OCI-LY3 (cell line): ENCODE measurements at regions not wholly inside any gene's neighbourhood (a gene's known extent, or its start where the extent isn't known, plus 50 kb on each side); places are given as distances from the start of the nearest gene placed in this dataset.

ENCODE experiments used
- H2AFZ ChIP-seq: fragments of 200-600, 300-600 bp; shearing (Covaris generic); 2 replicates; pipeline ENCODE4 v1.6.0; 2014; ENCODE audit warnings: antibody characterized with exemption, low read depth, low read length
- H3K27ac ChIP-seq: fragments of 200-600, 300-600 bp; sonication (generic); 2 replicates; pipeline ENCODE4 v1.5.1; 2014; ENCODE audit warnings: mild to moderate bottlenecking, low read length, moderate library complexity, mixed read lengths
- H3K27me3 ChIP-seq: fragments of 200-600, 300-600 bp; sonication (generic); 2 replicates; pipeline ENCODE4 v1.6.1; 2014; ENCODE audit warnings: low read depth, low read length, mixed read lengths
- H3K36me3 ChIP-seq: fragments of 200-600, 300-600 bp; sonication (generic); replicated peaks from 2 replicates; pipeline ENCODE3; 2014; ENCODE audit warnings: low read depth, low read length, mixed read lengths
- H3K4me1 ChIP-seq: fragments of 300-600, 200-600 bp; sonication (generic); 2 replicates; pipeline ENCODE4 v1.6.1; 2014; ENCODE audit warnings: low read length, mixed read lengths
- H3K4me2 ChIP-seq: fragments of 200-600, 300-600 bp; sonication (generic); 2 replicates; pipeline ENCODE4 v1.6.1; 2014; ENCODE audit warnings: low read length, mixed read lengths
- H3K4me3 ChIP-seq: fragments of 300-600, 200-600 bp; sonication (generic); 2 replicates; pipeline ENCODE4 v1.5.1; 2014; ENCODE audit warnings: antibody characterized with exemption, mild to moderate bottlenecking, low read length, moderate library complexity
- H3K79me2 ChIP-seq: fragments of 300-600, 200-600 bp; shearing (Covaris generic); 2 replicates; pipeline ENCODE4 v1.6.1; 2014; ENCODE audit warnings: mild to moderate bottlenecking, low read length, mixed read lengths
- H3K9ac ChIP-seq: fragments of 300-600, 200-600 bp; shearing (Covaris generic); 2 replicates; pipeline ENCODE4 v1.6.0; 2014; ENCODE audit warnings: mild to moderate bottlenecking, low read length, moderate library complexity
- H3K9me3 ChIP-seq: fragments of 200-600, 300-600 bp; shearing (Covaris generic); 2 replicates; pipeline ENCODE4 v1.6.1; 2014; ENCODE audit warnings: low read length, mixed read lengths; ENCODE audit not compliant: insufficient read depth
- H4K20me1 ChIP-seq: fragments of 200-600, 300-600 bp; sonication (generic); 2 replicates; pipeline ENCODE4 v1.6.1; 2016; ENCODE audit warnings: low read length, mixed read lengths; ENCODE audit not compliant: insufficient read depth
- EZH2phosphoT487 ChIP-seq: fragments of 200-600 bp; shearing (Covaris generic); IDR thresholded peaks from 2 replicates; pipeline ENCODE4 v1.6.1; 2018; ENCODE audit warnings: antibody characterized with exemption, mixed run types, low read depth
- TF ChIP-seq, protein P1 (sequence below): fragments of 200-600, 300-600 bp; sonication (generic); IDR thresholded peaks from 2 replicates; pipeline ENCODE4 v1.5.1; 2014; ENCODE audit warnings: antibody characterized with exemption, low read length, low read depth

DNA sequence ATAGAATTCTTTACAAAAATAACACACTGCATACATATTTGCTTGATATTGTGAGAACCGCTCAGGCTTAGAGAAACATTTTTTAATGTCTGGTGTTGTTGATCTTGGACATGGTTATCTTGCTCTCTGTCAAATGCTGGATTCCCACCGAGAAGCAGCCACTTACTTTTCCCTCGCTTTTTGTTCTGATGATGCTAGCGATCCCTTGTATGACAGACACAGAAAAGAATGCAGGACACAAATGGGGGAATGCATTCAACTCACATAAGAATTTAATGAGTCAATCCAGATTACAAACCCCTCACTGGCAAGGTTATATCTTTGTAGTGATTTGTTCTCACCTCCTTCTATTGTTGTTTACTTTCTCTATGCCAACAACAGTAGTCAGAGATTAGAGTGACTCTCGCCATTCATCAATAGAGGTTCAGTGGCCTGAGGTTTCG lies 76.8 kb upstream of the AKT3 start:
- Histone ChIP-seq H3K27me3 (peaks cover 42% of the 10 kb centered on the region), H3K4me1 (no peaks in the 10 kb centered on the region), H3K27ac (no peak overlapping the region), H4K20me1 (no peaks in the 10 kb centered on the region), H3K9ac (no peak overlapping the region), H3K4me2 (no peak overlapping the region), H3K79me2 (no peaks in the 10 kb centered on the region), H3K4me3 (no peak overlapping the region), H3K9me3 (no peaks in the 10 kb centered on the region), H3K36me3 (no peaks in the 10 kb centered on the region), H2AFZ (no peak overlapping the region)
- no peak for TF ChIP-seq EZH2phosphoT487
- TF ChIP-seq, protein P1, sequence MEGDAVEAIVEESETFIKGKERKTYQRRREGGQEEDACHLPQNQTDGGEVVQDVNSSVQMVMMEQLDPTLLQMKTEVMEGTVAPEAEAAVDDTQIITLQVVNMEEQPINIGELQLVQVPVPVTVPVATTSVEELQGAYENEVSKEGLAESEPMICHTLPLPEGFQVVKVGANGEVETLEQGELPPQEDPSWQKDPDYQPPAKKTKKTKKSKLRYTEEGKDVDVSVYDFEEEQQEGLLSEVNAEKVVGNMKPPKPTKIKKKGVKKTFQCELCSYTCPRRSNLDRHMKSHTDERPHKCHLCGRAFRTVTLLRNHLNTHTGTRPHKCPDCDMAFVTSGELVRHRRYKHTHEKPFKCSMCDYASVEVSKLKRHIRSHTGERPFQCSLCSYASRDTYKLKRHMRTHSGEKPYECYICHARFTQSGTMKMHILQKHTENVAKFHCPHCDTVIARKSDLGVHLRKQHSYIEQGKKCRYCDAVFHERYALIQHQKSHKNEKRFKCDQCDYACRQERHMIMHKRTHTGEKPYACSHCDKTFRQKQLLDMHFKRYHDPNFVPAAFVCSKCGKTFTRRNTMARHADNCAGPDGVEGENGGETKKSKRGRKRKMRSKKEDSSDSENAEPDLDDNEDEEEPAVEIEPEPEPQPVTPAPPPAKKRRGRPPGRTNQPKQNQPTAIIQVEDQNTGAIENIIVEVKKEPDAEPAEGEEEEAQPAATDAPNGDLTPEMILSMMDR, result no peak

DNA sequence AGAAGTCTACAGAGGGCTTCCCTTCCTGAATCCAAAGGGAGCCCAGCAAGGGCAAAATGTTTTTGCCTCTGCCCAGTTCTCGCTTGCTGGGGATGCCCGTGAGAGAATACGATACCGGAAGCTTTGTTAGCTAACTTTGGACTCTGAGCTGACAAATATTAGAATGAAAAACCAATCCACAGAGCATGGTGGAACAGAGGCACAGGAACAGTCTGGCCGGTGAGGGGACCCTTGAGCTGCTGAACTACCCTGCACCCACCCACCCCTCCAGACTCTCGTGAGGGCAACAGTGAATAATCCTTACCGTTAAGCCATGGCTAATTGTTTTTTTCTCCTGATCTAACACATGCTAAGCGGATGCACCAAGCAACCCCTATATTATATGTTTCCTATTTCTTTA lies 76.3 kb upstream of the AKT3 start:
- no peak overlapping the region for H3K27ac ChIP-seq
- H3K9ac ChIP-seq, result no peak overlapping the region
- no peaks in the 10 kb centered on the region for H3K36me3 ChIP-seq
- no peaks in the 10 kb centered on the region for H4K20me1 ChIP-seq
- no peak for TF ChIP-seq EZH2phosphoT487
- H3K27me3 ChIP-seq, result peaks cover 47% of the 10 kb centered on the region
- H3K4me1 ChIP-seq, result no peaks in the 10 kb centered on the region
- H3K4me2 ChIP-seq, result no peak overlapping the region
- H3K4me3 ChIP-seq, result no peak overlapping the region
- H2AFZ ChIP-seq, result no peak overlapping the region
- H3K79me2 ChIP-seq, result no peaks in the 10 kb centered on the region
- H3K9me3 ChIP-seq, result no peaks in the 10 kb centered on the region

DNA sequence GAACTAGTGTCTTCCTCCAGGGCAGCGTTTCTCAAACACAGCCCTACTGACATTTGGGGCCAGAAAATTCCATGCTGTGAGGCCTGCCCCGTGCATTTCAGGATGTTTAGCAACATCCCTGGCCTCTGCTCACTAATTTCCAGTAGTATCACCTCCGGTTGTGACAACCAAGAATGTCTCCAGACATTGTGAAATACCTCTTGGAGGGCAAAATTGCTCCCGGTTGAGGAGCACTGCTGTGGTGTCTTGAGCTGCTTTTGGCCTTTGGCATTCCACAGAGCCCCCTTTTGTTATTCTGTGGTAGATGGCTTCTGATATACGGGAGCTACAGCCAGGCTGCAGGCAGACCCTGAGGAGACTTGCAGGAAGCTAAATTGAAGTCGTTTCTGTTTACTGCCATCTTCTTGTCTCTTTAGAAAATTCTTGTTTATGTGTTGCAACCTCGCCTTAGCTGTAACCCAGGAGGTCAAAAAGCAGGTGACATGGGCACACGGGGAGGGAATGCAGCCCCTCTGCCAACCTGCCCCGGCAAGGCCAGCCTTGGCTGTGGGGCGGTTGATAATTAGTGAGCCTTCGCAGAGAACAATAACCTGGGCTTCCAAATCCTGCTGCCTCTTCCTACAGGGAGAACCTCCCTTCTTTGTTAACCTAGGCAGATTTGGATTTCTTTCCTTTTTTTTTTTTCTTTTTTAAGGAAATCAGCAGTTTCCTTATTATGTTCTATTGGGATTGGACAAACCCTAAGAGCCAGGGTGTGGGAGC lies 74.7 kb upstream of the AKT3 start:
- no peaks in the 10 kb centered on the region for H3K4me1 ChIP-seq
- no peak overlapping the region for H3K4me3 ChIP-seq

DNA sequence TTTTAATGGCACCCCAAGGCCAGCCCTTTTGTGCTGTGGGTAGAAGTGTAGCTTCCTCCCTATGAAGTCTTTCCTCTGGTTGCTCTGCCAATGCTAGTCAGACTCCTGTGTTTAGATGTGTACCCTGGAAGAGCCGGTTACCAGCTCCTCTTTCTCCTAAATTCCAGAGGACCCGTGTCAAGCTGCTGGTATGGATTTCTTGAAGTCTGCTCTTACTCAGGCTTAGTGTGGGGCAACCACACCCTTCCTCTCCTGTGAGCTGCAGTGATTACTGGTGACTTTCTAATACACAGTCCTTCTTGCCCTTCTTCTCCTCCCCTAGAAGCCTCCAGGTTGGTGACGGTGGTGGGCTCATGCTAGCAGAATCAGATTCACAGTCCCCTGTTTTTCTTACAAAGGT lies 74.1 kb upstream of the AKT3 start:
- Histone ChIP-seq H3K4me2 (no peak overlapping the region), H4K20me1 (no peaks in the 10 kb centered on the region), H3K9ac (no peak overlapping the region), H3K27me3 (peaks cover 58% of the 10 kb centered on the region), H3K9me3 (no peaks in the 10 kb centered on the region), H3K36me3 (no peaks in the 10 kb centered on the region), H3K79me2 (no peaks in the 10 kb centered on the region), H3K27ac (no peak overlapping the region), H3K4me3 (no peak overlapping the region), H2AFZ (no peak overlapping the region), H3K4me1 (no peaks in the 10 kb centered on the region)
- no peak for TF ChIP-seq EZH2phosphoT487
- TF ChIP-seq, protein P1, result no peak

More for the DNA sequence above, 74.7 kb upstream of the AKT3 start:
- Histone ChIP-seq H3K79me2 (no peaks in the 10 kb centered on the region), H3K9ac (no peak overlapping the region), H2AFZ (no peak overlapping the region), H3K27me3 (peaks cover 58% of the 10 kb centered on the region), H3K27ac (no peak overlapping the region), H3K36me3 (no peaks in the 10 kb centered on the region), H4K20me1 (no peaks in the 10 kb centered on the region), H3K4me2 (no peak overlapping the region), H3K9me3 (no peaks in the 10 kb centered on the region)
- TF ChIP-seq, protein P1, result no peak
- no peak for TF ChIP-seq EZH2phosphoT487
